ENCODE measurements at regions not wholly inside any gene's neighbourhood (a gene's known extent, or its start where the extent isn't known, plus 50 kb on each side); places are given as distances from the start of the nearest gene placed in this dataset.

GRCh38 chr12:90275088-90275487 is 566.5 kb upstream of the ATP2B1 start:
- Histone ChIP-seq H3K36me3 (ENCODE audit: control insufficient read depth in 4 of 4, insufficient read depth in 4 of 4, low read length in 4 of 4) (no peaks in the 10 kb centered on the region), H3K27me3 (ENCODE audit: control insufficient read depth in 3 of 3, insufficient read depth in 3 of 3, low read length in 2 of 3) (no peaks in the 10 kb centered on the region), H3K27ac (ENCODE audit: low read depth in 1 of 2, low read length in 1 of 2) (no peak overlapping the region), H3K9me3 (ENCODE audit: control insufficient read depth in 4 of 4, insufficient read depth in 3 of 4, low read length in 3 of 4) (no peaks in the 10 kb centered on the region), H3K9ac (ENCODE audit: insufficient read depth in 1 of 2, low read length in 2 of 2) (no peak overlapping the region), H3K4me1 (ENCODE audit: control insufficient read depth in 5 of 5, insufficient read depth in 5 of 5, low read length in 5 of 5) (no peaks in the 10 kb centered on the region), H3K4me3 (no peak overlapping the region)
- 74 to 86% methylated on average over 2 of the region's 2 CpGs for WGBS, 2 donors
- no peak for ATAC-seq (ENCODE audit: insufficient read depth, low FRiP score)
- DNase-seq = no peak
- TF ChIP-seq, protein P1, sequence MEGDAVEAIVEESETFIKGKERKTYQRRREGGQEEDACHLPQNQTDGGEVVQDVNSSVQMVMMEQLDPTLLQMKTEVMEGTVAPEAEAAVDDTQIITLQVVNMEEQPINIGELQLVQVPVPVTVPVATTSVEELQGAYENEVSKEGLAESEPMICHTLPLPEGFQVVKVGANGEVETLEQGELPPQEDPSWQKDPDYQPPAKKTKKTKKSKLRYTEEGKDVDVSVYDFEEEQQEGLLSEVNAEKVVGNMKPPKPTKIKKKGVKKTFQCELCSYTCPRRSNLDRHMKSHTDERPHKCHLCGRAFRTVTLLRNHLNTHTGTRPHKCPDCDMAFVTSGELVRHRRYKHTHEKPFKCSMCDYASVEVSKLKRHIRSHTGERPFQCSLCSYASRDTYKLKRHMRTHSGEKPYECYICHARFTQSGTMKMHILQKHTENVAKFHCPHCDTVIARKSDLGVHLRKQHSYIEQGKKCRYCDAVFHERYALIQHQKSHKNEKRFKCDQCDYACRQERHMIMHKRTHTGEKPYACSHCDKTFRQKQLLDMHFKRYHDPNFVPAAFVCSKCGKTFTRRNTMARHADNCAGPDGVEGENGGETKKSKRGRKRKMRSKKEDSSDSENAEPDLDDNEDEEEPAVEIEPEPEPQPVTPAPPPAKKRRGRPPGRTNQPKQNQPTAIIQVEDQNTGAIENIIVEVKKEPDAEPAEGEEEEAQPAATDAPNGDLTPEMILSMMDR (IDR thresholded peaks at IDR 0.05; ENCODE audit: control extremely low read depth, extremely low read depth) = no peak

GRCh38 chr12:90274407-90274806 is 565.8 kb upstream of the ATP2B1 start:
- TF ChIP-seq, protein P1 (IDR thresholded peaks at IDR 0.05; ENCODE audit: control extremely low read depth, extremely low read depth) = no peak
- WGBS, 2 donors = 76 to 88% methylated on average over 1 of the region's 1 CpG
- no peaks in the 10 kb centered on the region for H3K27me3 ChIP-seq (ENCODE audit: control insufficient read depth in 3 of 3, insufficient read depth in 3 of 3, low read length in 2 of 3)
- no peak overlapping the region for H3K9ac ChIP-seq (ENCODE audit: insufficient read depth in 1 of 2, low read length in 2 of 2)
- no peaks in the 10 kb centered on the region for H3K36me3 ChIP-seq (ENCODE audit: control insufficient read depth in 4 of 4, insufficient read depth in 4 of 4, low read length in 4 of 4)
- no peaks in the 10 kb centered on the region for H3K4me1 ChIP-seq (ENCODE audit: control insufficient read depth in 5 of 5, insufficient read depth in 5 of 5, low read length in 5 of 5)
- no peak for ATAC-seq (ENCODE audit: insufficient read depth, low FRiP score)
- no peak overlapping the region for H3K4me3 ChIP-seq
- no peak overlapping the region for H3K27ac ChIP-seq (ENCODE audit: low read depth in 1 of 2, low read length in 1 of 2)
- H3K9me3 ChIP-seq (ENCODE audit: control insufficient read depth in 4 of 4, insufficient read depth in 3 of 4, low read length in 3 of 4) = no peaks in the 10 kb centered on the region
- DNase-seq = no peak

DNA sequence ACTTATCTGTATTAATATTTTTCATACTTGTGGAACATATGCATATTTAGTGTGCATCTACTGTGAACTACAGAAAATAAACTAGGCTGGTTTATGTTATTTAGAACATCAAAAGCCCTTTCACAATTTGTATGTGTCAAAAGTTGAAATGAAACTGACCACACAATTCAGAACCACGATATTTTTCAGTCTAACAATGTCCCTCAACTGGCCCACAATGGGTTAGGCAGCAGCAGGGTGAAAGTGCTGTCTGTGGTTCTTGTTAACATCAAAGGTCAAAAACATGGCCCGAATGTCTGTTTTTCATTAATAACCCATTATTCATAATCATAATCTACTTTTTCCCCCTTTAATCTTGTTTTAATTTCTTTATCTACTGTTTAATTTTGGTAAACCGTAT is 559.9 kb upstream of the ATP2B1 start:
- Histone ChIP-seq H3K9ac (ENCODE audit: insufficient read depth in 1 of 2, low read length in 2 of 2) (no peak overlapping the region), H3K36me3 (ENCODE audit: control insufficient read depth in 4 of 4, insufficient read depth in 4 of 4, low read length in 4 of 4) (no peaks in the 10 kb centered on the region), H3K9me3 (ENCODE audit: control insufficient read depth in 4 of 4, insufficient read depth in 3 of 4, low read length in 3 of 4) (no peaks in the 10 kb centered on the region), H3K4me1 (ENCODE audit: control insufficient read depth in 5 of 5, insufficient read depth in 5 of 5, low read length in 5 of 5) (no peaks in the 10 kb centered on the region), H3K4me3 (no peak overlapping the region), H3K27ac (ENCODE audit: low read depth in 1 of 2, low read length in 1 of 2) (no peak overlapping the region), H3K27me3 (ENCODE audit: control insufficient read depth in 3 of 3, insufficient read depth in 3 of 3, low read length in 2 of 3) (no peaks in the 10 kb centered on the region)
- TF ChIP-seq, protein P1 (IDR thresholded peaks at IDR 0.05; ENCODE audit: control extremely low read depth, extremely low read depth) = no peak
- no peak for DNase-seq
- 59 to 77% methylated on average over 3 of the region's 3 CpGs for WGBS, 2 donors
- no peak for ATAC-seq (ENCODE audit: insufficient read depth, low FRiP score)

DNA sequence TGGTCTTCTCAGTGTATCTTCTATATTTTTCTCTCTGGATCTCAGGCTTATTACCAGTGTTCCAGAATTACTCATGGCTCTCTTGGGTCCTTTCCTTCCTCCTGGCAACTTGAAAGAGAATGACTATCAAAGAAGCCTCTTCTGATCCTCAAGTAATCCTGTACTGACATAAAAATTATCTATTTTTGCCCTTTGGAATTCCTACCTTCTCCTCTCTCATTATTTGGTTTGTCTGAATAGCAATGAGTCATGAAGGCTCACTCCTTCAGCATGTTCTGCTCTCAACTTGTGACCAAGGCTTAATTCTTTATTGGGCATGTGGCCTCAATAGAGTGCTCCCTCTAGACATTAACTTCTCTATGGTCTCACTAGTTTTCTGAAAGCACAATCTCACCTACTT is 553.6 kb upstream of the ATP2B1 start:
- TF ChIP-seq, protein P1 (IDR thresholded peaks at IDR 0.05; ENCODE audit: control extremely low read depth, extremely low read depth) = no peak
- no peaks in the 10 kb centered on the region for H3K9me3 ChIP-seq (ENCODE audit: control insufficient read depth in 4 of 4, insufficient read depth in 3 of 4, low read length in 3 of 4)
- no peaks in the 10 kb centered on the region for H3K36me3 ChIP-seq (ENCODE audit: control insufficient read depth in 4 of 4, insufficient read depth in 4 of 4, low read length in 4 of 4)
- ATAC-seq (ENCODE audit: insufficient read depth, low FRiP score) (no peak), DNase-seq (no peak)
- no peak overlapping the region for H3K4me3 ChIP-seq
- peaks cover 0 to 8% (median 1%) of the 10 kb centered on the region in 5 donors for H3K4me1 ChIP-seq (ENCODE audit: control insufficient read depth in 5 of 5, insufficient read depth in 5 of 5, low read length in 5 of 5)
- H3K9ac ChIP-seq (ENCODE audit: insufficient read depth in 1 of 2, low read length in 2 of 2) = no peak overlapping the region
- H3K27me3 ChIP-seq (ENCODE audit: control insufficient read depth in 3 of 3, insufficient read depth in 3 of 3, low read length in 2 of 3) = no peaks in the 10 kb centered on the region
- H3K27ac ChIP-seq (ENCODE audit: low read depth in 1 of 2, low read length in 1 of 2) = no peak overlapping the region

All from lung (tissue), 11 donors.